Right lobe of liver (tissue), 4 donors: ENCODE measurements at regions not wholly inside any gene's neighbourhood (a gene's known extent, or its start where the extent isn't known, plus 50 kb on each side); places are given as distances from the start of the nearest gene placed in this dataset.

ENCODE experiments used
- CTCF ChIP-seq, 4 donors: fragments of 200-600 bp in 3 of 4; fragments of 450-650 bp in 1 of 4; IDR thresholded peaks; one replicate each; pipeline versions ENCODE4 v1.5.1 to v1.8.0; 2016 to 2022; ENCODE audit warnings: antibody characterized with exemption in 4 of 4, mild to moderate bottlenecking in 2 of 4
- POLR2A ChIP-seq: fragments of 450-650 bp; IDR thresholded peaks from one replicate; pipeline ENCODE4 v1.6.1; 2017; ENCODE audit warnings: antibody characterized with exemption, mild to moderate bottlenecking
- donor health status: DM: no; HTN: no; CAD: no.
- donor health status: DM: no; HTN: no; CAD: no.
- donor health status: DM: no; HTN: yes; CAD: no.

GRCh38 chr9:18173923-18174322 is 300.0 kb upstream of the ADAMTSL1 start:
- TF ChIP-seq POLR2A (no peak), CTCF (IDR thresholded peaks at IDR 0.05) (no peak)
